HL-60 (cell line): ENCODE measurements at regions not wholly inside any gene's neighbourhood (a gene's known extent, or its start where the extent isn't known, plus 50 kb on each side); places are given as distances from the start of the nearest gene placed in this dataset.
"Not testable (repeated sequence)": the region's sequence is repeated elsewhere in the genome, so short reads cannot be mapped to it uniquely, and the experiment has no call there.

ENCODE experiments used
- DNase-seq, 2 experiments: peaks; one replicate each; pipeline ENCODE4 v3.0.0-alpha.2; 2010 to 2020; ENCODE audit warnings: low read depth in 1 of 2, low spot score in 1 of 2
- H3K27ac ChIP-seq: fragments of 250-450 bp; sonication (Bioruptor Pico); replicated peaks from 2 replicates; pipeline ENCODE4 v1.5.1; 2020; ENCODE audit warnings: mild to moderate bottlenecking, moderate library complexity
- H3K27me3 ChIP-seq: fragments of 250-450 bp; sonication (Bioruptor Pico); 2 replicates; pipeline ENCODE4 v1.5.1; 2021; ENCODE audit warnings: mild to moderate bottlenecking, moderate library complexity; ENCODE audit not compliant: insufficient read depth, poor library complexity, severe bottlenecking
- H3K4me3 ChIP-seq: replicated peaks from 2 replicates; pipeline ENCODE4 v1.5.1; 2011; ENCODE audit warnings: mild to moderate bottlenecking, control low read depth, low read length; ENCODE audit not compliant: insufficient read depth
- GABPA ChIP-seq: IDR thresholded peaks from 2 replicates; pipeline ENCODE4 v1.6.1; 2012; ENCODE audit warnings: low read depth
- POLR2AphosphoS5 ChIP-seq: IDR thresholded peaks from 2 replicates; pipeline ENCODE4 v1.6.1; 2012; ENCODE audit warnings: low read depth
- SPI1 ChIP-seq: IDR thresholded peaks from 2 replicates; pipeline ENCODE4 v1.6.1; 2012; ENCODE audit warnings: low read depth, mild to moderate bottlenecking, borderline replicate concordance
- TF ChIP-seq, protein P1 (sequence below): IDR thresholded peaks from one replicate; pipeline ENCODE4 v1.5.1; 2011; ENCODE audit warnings: low read length, control low read depth, inconsistent platforms; ENCODE audit not compliant: insufficient read depth
- TF ChIP-seq, protein P2 (sequence below): IDR thresholded peaks from 2 replicates; pipeline ENCODE4 v1.6.1; 2012; ENCODE audit warnings: low read depth; ENCODE audit not compliant: insufficient replicate concordance

DNA sequence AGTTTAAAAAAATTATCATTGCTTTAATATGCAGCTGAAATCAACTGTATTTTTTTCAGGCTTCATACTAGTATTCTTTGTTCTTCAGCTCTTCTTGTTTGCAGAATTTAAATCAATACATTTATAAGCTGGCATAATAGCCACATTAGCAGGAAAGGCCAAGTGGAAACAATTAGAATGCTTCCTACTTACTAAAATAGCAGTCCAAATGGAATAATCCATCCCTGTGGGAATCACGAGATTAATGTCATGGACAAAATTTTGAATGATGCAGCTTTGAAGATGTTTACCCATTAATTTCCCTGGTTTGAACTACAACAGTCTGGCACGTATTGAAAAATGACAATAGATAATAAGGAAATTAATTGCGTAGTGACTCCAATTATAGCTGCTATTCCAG is 2650.8 kb downstream of the PCDH9 start:
- H3K27ac ChIP-seq, result no peak overlapping the region
- TF ChIP-seq GABPA (no peak), POLR2AphosphoS5 (no peak), SPI1 (no peak)
- TF ChIP-seq, protein P1, sequence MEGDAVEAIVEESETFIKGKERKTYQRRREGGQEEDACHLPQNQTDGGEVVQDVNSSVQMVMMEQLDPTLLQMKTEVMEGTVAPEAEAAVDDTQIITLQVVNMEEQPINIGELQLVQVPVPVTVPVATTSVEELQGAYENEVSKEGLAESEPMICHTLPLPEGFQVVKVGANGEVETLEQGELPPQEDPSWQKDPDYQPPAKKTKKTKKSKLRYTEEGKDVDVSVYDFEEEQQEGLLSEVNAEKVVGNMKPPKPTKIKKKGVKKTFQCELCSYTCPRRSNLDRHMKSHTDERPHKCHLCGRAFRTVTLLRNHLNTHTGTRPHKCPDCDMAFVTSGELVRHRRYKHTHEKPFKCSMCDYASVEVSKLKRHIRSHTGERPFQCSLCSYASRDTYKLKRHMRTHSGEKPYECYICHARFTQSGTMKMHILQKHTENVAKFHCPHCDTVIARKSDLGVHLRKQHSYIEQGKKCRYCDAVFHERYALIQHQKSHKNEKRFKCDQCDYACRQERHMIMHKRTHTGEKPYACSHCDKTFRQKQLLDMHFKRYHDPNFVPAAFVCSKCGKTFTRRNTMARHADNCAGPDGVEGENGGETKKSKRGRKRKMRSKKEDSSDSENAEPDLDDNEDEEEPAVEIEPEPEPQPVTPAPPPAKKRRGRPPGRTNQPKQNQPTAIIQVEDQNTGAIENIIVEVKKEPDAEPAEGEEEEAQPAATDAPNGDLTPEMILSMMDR, result no peak
- TF ChIP-seq, protein P2, sequence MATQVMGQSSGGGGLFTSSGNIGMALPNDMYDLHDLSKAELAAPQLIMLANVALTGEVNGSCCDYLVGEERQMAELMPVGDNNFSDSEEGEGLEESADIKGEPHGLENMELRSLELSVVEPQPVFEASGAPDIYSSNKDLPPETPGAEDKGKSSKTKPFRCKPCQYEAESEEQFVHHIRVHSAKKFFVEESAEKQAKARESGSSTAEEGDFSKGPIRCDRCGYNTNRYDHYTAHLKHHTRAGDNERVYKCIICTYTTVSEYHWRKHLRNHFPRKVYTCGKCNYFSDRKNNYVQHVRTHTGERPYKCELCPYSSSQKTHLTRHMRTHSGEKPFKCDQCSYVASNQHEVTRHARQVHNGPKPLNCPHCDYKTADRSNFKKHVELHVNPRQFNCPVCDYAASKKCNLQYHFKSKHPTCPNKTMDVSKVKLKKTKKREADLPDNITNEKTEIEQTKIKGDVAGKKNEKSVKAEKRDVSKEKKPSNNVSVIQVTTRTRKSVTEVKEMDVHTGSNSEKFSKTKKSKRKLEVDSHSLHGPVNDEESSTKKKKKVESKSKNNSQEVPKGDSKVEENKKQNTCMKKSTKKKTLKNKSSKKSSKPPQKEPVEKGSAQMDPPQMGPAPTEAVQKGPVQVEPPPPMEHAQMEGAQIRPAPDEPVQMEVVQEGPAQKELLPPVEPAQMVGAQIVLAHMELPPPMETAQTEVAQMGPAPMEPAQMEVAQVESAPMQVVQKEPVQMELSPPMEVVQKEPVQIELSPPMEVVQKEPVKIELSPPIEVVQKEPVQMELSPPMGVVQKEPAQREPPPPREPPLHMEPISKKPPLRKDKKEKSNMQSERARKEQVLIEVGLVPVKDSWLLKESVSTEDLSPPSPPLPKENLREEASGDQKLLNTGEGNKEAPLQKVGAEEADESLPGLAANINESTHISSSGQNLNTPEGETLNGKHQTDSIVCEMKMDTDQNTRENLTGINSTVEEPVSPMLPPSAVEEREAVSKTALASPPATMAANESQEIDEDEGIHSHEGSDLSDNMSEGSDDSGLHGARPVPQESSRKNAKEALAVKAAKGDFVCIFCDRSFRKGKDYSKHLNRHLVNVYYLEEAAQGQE, result no peak
- no peak overlapping the region for H3K4me3 ChIP-seq
- DNase-seq, result no peak
- no peaks in the 10 kb centered on the region for H3K27me3 ChIP-seq

DNA sequence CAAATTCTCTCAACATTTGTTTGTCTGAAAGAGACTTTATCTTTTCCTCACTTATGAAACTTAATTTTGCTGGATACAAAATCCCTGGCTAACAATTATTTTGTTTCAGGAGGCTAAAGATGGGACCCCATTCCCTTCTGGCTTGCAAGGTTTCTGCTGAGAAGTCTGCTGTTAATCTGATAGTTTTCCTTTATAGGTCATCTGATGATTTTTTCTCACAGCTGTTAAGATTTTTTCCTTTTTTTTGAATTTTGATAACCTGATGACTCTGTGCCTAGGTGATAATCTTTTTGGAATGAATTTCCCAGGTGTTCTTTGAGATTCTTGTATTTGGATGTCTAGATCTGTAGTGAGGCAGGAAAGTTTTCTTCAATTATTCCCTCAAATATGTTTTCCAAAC is 2661.4 kb downstream of the PCDH9 start:
- TF ChIP-seq SPI1 (no peak), POLR2AphosphoS5 (no peak), GABPA (no peak)
- TF ChIP-seq, protein P1, result no peak
- TF ChIP-seq, protein P2, result no peak
- H3K4me3 ChIP-seq, result no peak overlapping the region
- DNase-seq, result no peak
- H3K27me3 ChIP-seq, result no peaks in the 10 kb centered on the region
- H3K27ac ChIP-seq, result no peak overlapping the region

DNA sequence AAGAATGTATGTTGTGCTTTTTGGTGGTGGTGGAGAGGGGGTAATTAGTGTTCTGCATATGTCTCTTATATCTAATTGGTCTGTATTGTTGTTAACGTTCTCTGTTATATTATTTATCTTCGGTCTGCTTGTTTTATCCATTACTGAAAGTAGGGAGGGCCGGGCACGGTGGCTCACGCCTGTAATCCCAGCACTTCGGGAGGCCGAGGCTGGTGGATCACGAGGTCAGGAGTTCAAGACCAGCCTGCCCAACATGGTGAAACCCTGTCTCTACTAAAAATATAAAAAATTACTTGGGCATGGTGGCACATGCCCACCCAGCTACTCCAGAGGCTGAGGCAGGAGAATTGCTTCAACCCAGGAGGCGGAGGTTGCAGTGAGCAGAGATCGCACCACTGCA is 2672.1 kb downstream of the PCDH9 start:
- H3K27ac ChIP-seq, DNase-seq, H3K4me3 ChIP-seq, H3K27me3 ChIP-seq: not testable (repeated sequence)

DNA sequence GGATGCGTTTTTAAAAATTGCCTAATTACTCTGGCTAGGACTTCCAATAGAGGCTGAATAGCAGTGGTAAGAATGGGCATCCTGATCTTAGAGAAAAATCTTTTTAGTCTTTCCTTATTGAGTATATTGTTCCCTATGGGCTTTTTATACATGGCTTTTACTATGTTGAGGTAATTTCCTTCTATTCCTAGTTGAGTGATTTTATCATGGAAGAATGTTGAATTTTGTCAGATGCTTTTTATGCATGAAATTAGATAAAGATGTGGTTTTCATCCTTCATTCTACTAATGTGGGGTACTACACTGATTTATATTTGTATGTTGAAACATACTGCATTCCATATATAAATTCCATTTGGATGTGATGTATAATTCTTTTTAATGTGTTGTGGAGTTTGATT is 2673.8 kb downstream of the PCDH9 start:
- no peak overlapping the region for H3K4me3 ChIP-seq
- no peak overlapping the region for H3K27ac ChIP-seq
- no peak for DNase-seq
- TF ChIP-seq GABPA, result no peak
- TF ChIP-seq, protein P2, result no peak
- TF ChIP-seq POLR2AphosphoS5, result no peak
- TF ChIP-seq SPI1, result no peak
- TF ChIP-seq, protein P1, result no peak
- H3K27me3 ChIP-seq, result no peaks in the 10 kb centered on the region
